Epithelial cell of proximal tubule (primary cell): ENCODE measurements at regions not wholly inside any gene's neighbourhood (a gene's known extent, or its start where the extent isn't known, plus 50 kb on each side); places are given as distances from the start of the nearest gene placed in this dataset.

Source experiments
- DNase-seq: peaks from one replicate; pipeline ENCODE4 v3.0.0-alpha.2; 2011; ENCODE audit warnings: low read depth
- H3K4me3 ChIP-seq: 2 replicates; pipeline ENCODE4 v1.5.1; 2011; ENCODE audit warnings: low read depth, mild to moderate bottlenecking, low read length
- CTCF ChIP-seq: conservative IDR thresholded peaks from 2 replicates; pipeline ENCODE4 v1.5.1; 2012; ENCODE audit warnings: low read depth, mild to moderate bottlenecking, low read length

GRCh38 chr15:95988574-95988887, 342.0 kb upstream of the NR2F2 start:
- no peak for TF ChIP-seq CTCF
- no peak overlapping the region for H3K4me3 ChIP-seq
- DNase-seq: no peak

GRCh38 chr15:95989392-95989791, 341.1 kb upstream of the NR2F2 start:
- no peak overlapping the region for H3K4me3 ChIP-seq
- no peak for TF ChIP-seq CTCF
- no peak for DNase-seq

- no peak overlapping the region for H3K4me3 ChIP-seq
- DNase-seq: no peak
- TF ChIP-seq CTCF: no peak
These were observed 339.7 kb upstream of the NR2F2 start for GRCh38 chr15:95990833-95991232.

- TF ChIP-seq CTCF: no peak
- H3K4me3 ChIP-seq: no peak overlapping the region
- no peak for DNase-seq
These were observed 336.1 kb upstream of the NR2F2 start for GRCh38 chr15:95994418-95994817.

GRCh38 chr15:95995375-95996168, 334.9 kb upstream of the NR2F2 start:
- no peak overlapping the region for H3K4me3 ChIP-seq
- no peak for DNase-seq
- no peak for TF ChIP-seq CTCF

GRCh38 chr15:95996494-95996893, 334.0 kb upstream of the NR2F2 start:
- no peak overlapping the region for H3K4me3 ChIP-seq
- DNase-seq: no peak
- no peak for TF ChIP-seq CTCF

GRCh38 chr15:95998935-95999334, 331.6 kb upstream of the NR2F2 start:
- no peak for DNase-seq
- TF ChIP-seq CTCF: no peak
- no peak overlapping the region for H3K4me3 ChIP-seq
